KG1 (cell line): ENCODE measurements at regions not wholly inside any gene's neighbourhood (a gene's known extent, or its start where the extent isn't known, plus 50 kb on each side); places are given as distances from the start of the nearest gene placed in this dataset.
"Not testable (repeated sequence)": the region's sequence is repeated elsewhere in the genome, so short reads cannot be mapped to it uniquely, and the experiment has no call there.

Experiments
- DNase-seq: peaks from one replicate; lab custom pipeline; 2025; lab: John Stamatoyannopoulos, UW

GRCh38 chr13:83470133-83470797 is 412.0 kb downstream of the SLITRK1 start:
- DNase-seq: no peak

- no peak for DNase-seq
These were observed 428.6 kb downstream of the SLITRK1 start for GRCh38 chr13:83453723-83454122.

GRCh38 chr13:83453300-83453699 is 429.0 kb downstream of the SLITRK1 start:
- no peak for DNase-seq

- no peak for DNase-seq
These were observed 429.9 kb downstream of the SLITRK1 start for GRCh38 chr13:83452292-83452950.

GRCh38 chr13:83450591-83450990 is 431.7 kb downstream of the SLITRK1 start:
- DNase-seq: no peak

GRCh38 chr13:83449668-83450395 is 432.4 kb downstream of the SLITRK1 start:
- DNase-seq: no peak

- no peak for DNase-seq
These were observed 441.8 kb downstream of the SLITRK1 start for GRCh38 chr13:83440465-83440864.

GRCh38 chr13:83439464-83439863 is 442.8 kb downstream of the SLITRK1 start:
- not testable (repeated sequence) for DNase-seq

- DNase-seq: no peak
These were observed 458.4 kb downstream of the SLITRK1 start for GRCh38 chr13:83423861-83424260.

- no peak for DNase-seq
These were observed 458.9 kb downstream of the SLITRK1 start for GRCh38 chr13:83423381-83423780.

- DNase-seq: no peak
These were observed 467.9 kb downstream of the SLITRK1 start for GRCh38 chr13:83414393-83414792.

GRCh38 chr13:83386609-83387008 is 495.7 kb downstream of the SLITRK1 start:
- no peak for DNase-seq

- DNase-seq: no peak
These were observed 503.4 kb downstream of the SLITRK1 start for GRCh38 chr13:83378908-83379307.

GRCh38 chr13:83377491-83377890 is 504.8 kb downstream of the SLITRK1 start:
- no peak for DNase-seq

GRCh38 chr13:83372786-83373185 is 509.5 kb downstream of the SLITRK1 start:
- no peak for DNase-seq

- no peak for DNase-seq
These were observed 516.6 kb downstream of the SLITRK1 start for GRCh38 chr13:83365723-83366122.

- DNase-seq: no peak
These were observed 527.2 kb downstream of the SLITRK1 start for GRCh38 chr13:83355041-83355440.

GRCh38 chr13:83352391-83352790 is 529.9 kb downstream of the SLITRK1 start:
- DNase-seq: no peak

- DNase-seq: no peak
These were observed 531.7 kb downstream of the SLITRK1 start for GRCh38 chr13:83350569-83350968.

GRCh38 chr13:83344518-83344917 is 537.8 kb downstream of the SLITRK1 start:
- no peak for DNase-seq

- DNase-seq: no peak
These were observed 542.1 kb downstream of the SLITRK1 start for GRCh38 chr13:83340170-83340569.

GRCh38 chr13:83333614-83334388 is 548.5 kb downstream of the SLITRK1 start:
- no peak for DNase-seq
